Esophagus squamous epithelium (tissue), 4 donors: ENCODE measurements at regions not wholly inside any gene's neighbourhood (a gene's known extent, or its start where the extent isn't known, plus 50 kb on each side); places are given as distances from the start of the nearest gene placed in this dataset.

Source experiments
- POLR2A ChIP-seq, 4 donors: fragments of 450-650 bp; IDR thresholded peaks; one replicate each; pipeline ENCODE4 v1.6.1; 2017; ENCODE audit warnings: antibody characterized with exemption in 4 of 4, mild to moderate bottlenecking in 4 of 4, moderate library complexity in 3 of 4
- TF ChIP-seq, protein P1 (sequence below), 6 experiments: fragments of 450-650 bp in 4 of 6; fragments of 200-600 bp in 2 of 6; sonication (generic) in 2 of 6; IDR thresholded peaks; one replicate each; pipeline ENCODE4 v1.5.1; 2016 to 2019; ENCODE audit warnings: antibody characterized with exemption in 6 of 6, mild to moderate bottlenecking in 4 of 6, moderate library complexity in 4 of 6

DNA sequence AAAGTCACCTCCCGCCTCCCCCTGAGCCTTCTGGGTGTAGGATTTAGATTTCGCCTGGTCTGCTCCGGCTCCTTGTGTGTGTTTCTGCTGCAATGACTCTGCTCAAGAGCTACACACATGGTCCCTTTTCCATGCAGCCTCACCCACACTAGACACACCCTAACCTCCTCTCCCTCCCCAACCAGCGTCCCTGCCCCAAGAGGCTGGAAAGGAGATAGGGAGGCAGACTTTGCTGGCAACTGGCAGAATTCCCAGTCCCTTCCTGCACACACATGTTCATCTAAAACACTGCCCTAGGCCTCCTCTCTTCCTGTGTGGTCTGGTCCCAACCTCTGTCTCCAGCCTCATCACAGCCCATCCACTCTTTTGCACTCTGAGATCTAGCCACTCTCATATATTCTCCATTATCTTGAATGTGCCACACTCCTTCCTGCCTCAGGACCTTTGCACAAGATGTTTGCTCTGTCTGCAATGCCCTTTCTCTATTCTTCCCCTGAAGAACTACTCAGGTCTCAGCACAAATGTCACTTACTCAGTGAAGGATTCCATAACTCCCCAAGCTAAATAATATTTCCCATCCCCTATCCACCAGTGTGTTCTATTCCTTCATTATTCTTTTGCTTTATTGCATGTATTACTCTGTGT lies 253.8 kb downstream of the CDK5RAP2 start:
- TF ChIP-seq, protein P1, sequence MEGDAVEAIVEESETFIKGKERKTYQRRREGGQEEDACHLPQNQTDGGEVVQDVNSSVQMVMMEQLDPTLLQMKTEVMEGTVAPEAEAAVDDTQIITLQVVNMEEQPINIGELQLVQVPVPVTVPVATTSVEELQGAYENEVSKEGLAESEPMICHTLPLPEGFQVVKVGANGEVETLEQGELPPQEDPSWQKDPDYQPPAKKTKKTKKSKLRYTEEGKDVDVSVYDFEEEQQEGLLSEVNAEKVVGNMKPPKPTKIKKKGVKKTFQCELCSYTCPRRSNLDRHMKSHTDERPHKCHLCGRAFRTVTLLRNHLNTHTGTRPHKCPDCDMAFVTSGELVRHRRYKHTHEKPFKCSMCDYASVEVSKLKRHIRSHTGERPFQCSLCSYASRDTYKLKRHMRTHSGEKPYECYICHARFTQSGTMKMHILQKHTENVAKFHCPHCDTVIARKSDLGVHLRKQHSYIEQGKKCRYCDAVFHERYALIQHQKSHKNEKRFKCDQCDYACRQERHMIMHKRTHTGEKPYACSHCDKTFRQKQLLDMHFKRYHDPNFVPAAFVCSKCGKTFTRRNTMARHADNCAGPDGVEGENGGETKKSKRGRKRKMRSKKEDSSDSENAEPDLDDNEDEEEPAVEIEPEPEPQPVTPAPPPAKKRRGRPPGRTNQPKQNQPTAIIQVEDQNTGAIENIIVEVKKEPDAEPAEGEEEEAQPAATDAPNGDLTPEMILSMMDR (IDR thresholded peaks at IDR 0.05), result no peak
- TF ChIP-seq POLR2A (IDR thresholded peaks at IDR 0.05), result no peak
